Ascending aorta (tissue), 2 donors: ENCODE measurements at regions not wholly inside any gene's neighbourhood (a gene's known extent, or its start where the extent isn't known, plus 50 kb on each side); places are given as distances from the start of the nearest gene placed in this dataset.
A peak's percentile ranks its signal among the peaks of the same experiment; 100 is the strongest.

Experiments used
- DNase-seq, 2 donors: peaks; one replicate each; pipeline ENCODE4 v3.0.0-alpha.2; 2019; ENCODE audit warnings: low spot score in 2 of 2
- H3K27ac ChIP-seq, 2 donors: fragments of 200-600 bp; sonication (generic); one replicate each; pipeline ENCODE4 v1.5.1; 2016 to 2017; ENCODE audit warnings: mild to moderate bottlenecking in 1 of 2
- H3K27me3 ChIP-seq: fragments of 200-600 bp; sonication (generic); one replicate; pipeline ENCODE4 v1.5.1; 2017
- H3K36me3 ChIP-seq, 2 donors: fragments of 200-600 bp; sonication (generic); one replicate each; pipeline ENCODE4 v1.5.1; 2016
- H3K4me1 ChIP-seq, 2 donors: fragments of 200-600 bp; sonication (generic); one replicate each; pipeline ENCODE4 v1.5.1; 2016 to 2017; ENCODE audit warnings: mild to moderate bottlenecking in 1 of 2
- H3K4me3 ChIP-seq, 2 donors: fragments of 200-600 bp; sonication (generic); one replicate each; pipeline ENCODE4 v1.5.1; 2016 to 2017; ENCODE audit warnings: mild to moderate bottlenecking in 1 of 2
- H3K9me3 ChIP-seq, 2 donors: fragments of 200-600 bp; sonication (generic); one replicate each; pipeline ENCODE4 v1.5.1; 2016
- CTCF ChIP-seq, 3 experiments: fragments of 200-600 bp in 2 of 3; fragments of 450-650 bp in 1 of 3; sonication (generic) in 2 of 3; IDR thresholded peaks; one replicate each; pipeline ENCODE4 v1.5.1; 2016 to 2019; ENCODE audit warnings: antibody characterized with exemption in 3 of 3, mild to moderate bottlenecking in 1 of 3, moderate library complexity in 1 of 3
- intact Hi-C: fragments of 100-400 bp; cut with DNase I; formaldehyde crosslinking; loops from one replicate; pipeline ENCODE4 v1.15.1; 2023

- Histone ChIP-seq H3K9me3 (no peaks in the 10 kb centered on the region), H3K4me1 (no peaks in the 10 kb centered on the region), H3K27me3 (no peaks in the 10 kb centered on the region), H3K36me3 (no peaks in the 10 kb centered on the region), H3K4me3 (no peak overlapping the region), H3K27ac (no peak overlapping the region)
- no peak for DNase-seq
- TF ChIP-seq CTCF (IDR thresholded peaks at IDR 0.05) = no peak
- intact Hi-C loops = no loop called here
Observed at GRCh38 chr21:18060402-18060801, 184.2 kb upstream of the CHODL start.

- no peaks in the 10 kb centered on the region for H3K9me3 ChIP-seq
- H3K4me1 ChIP-seq = no peaks in the 10 kb centered on the region
- no peaks in the 10 kb centered on the region for H3K27me3 ChIP-seq
- no peak for TF ChIP-seq CTCF (IDR thresholded peaks at IDR 0.05)
- H3K36me3 ChIP-seq = no peaks in the 10 kb centered on the region
- no peak overlapping the region for H3K27ac ChIP-seq
- DNase-seq = no peak
- intact Hi-C loops = no loop called here
- H3K4me3 ChIP-seq = no peak overlapping the region
Observed at GRCh38 chr21:18058731-18059398, 185.8 kb upstream of the CHODL start.

- DNase-seq = no peak
- H3K4me3 ChIP-seq = no peak overlapping the region
- H3K4me1 ChIP-seq = no peaks in the 10 kb centered on the region
- TF ChIP-seq CTCF (IDR thresholded peaks at IDR 0.05) = no peak
- H3K9me3 ChIP-seq = no peaks in the 10 kb centered on the region
- no peaks in the 10 kb centered on the region for H3K36me3 ChIP-seq
- no peaks in the 10 kb centered on the region for H3K27me3 ChIP-seq
- no peak overlapping the region for H3K27ac ChIP-seq
- intact Hi-C loops = no loop called here
Observed at GRCh38 chr21:18053151-18053550, 191.5 kb upstream of the CHODL start.

GRCh38 chr21:18049461-18049860, 195.2 kb upstream of the CHODL start:
- no peaks in the 10 kb centered on the region for H3K36me3 ChIP-seq
- DNase-seq = no peak
- H3K4me3 ChIP-seq = no peak overlapping the region
- no peaks in the 10 kb centered on the region for H3K27me3 ChIP-seq
- TF ChIP-seq CTCF (IDR thresholded peaks at IDR 0.05) = no peak
- no peak overlapping the region for H3K27ac ChIP-seq
- intact Hi-C loops = no loop called here
- H3K9me3 ChIP-seq = no peaks in the 10 kb centered on the region
- H3K4me1 ChIP-seq = no peaks in the 10 kb centered on the region

- intact Hi-C loops = no loop called here
- Histone ChIP-seq H3K4me1 (no peaks in the 10 kb centered on the region), H3K27me3 (no peaks in the 10 kb centered on the region), H3K4me3 (no peak overlapping the region), H3K9me3 (no peaks in the 10 kb centered on the region), H3K27ac (no peak overlapping the region), H3K36me3 (no peaks in the 10 kb centered on the region)
- peak in 2 of 3 experiments; percentile 17 to 21 for TF ChIP-seq CTCF (IDR thresholded peaks at IDR 0.05)
- DNase-seq = no peak
Observed at GRCh38 chr21:18041012-18041411, 203.6 kb upstream of the CHODL start.

- H3K4me1 ChIP-seq = no peaks in the 10 kb centered on the region
- intact Hi-C loops = no loop called here
- H3K9me3 ChIP-seq = no peaks in the 10 kb centered on the region
- no peak for TF ChIP-seq CTCF (IDR thresholded peaks at IDR 0.05)
- no peaks in the 10 kb centered on the region for H3K27me3 ChIP-seq
- no peak overlapping the region for H3K27ac ChIP-seq
- no peak overlapping the region for H3K4me3 ChIP-seq
- H3K36me3 ChIP-seq = no peaks in the 10 kb centered on the region
- no peak for DNase-seq
Observed at GRCh38 chr21:18030248-18030647, 211.1 kb upstream of the C21orf91 start.
